Pancreas (tissue), 10 donors: ENCODE measurements at regions not wholly inside any gene's neighbourhood (a gene's known extent, or its start where the extent isn't known, plus 50 kb on each side); places are given as distances from the start of the nearest gene placed in this dataset.

Experiments
- ATAC-seq, 4 donors: fragments of 200-7000 bp; cut with Tn5 transposase; one replicate each; pipeline versions ENCODE4 v1.8.0 to v1.9.1; 2020; ENCODE audit warnings: mild to moderate bottlenecking in 4 of 4, moderate library complexity in 4 of 4
- DNase-seq, 6 donors: peaks; one replicate each; pipeline ENCODE4 v3.0.0-alpha.2; 2020
- FAIRE-seq: peaks from 2 replicates; lab custom pipeline; 2012; peaks lifted over from hg19 to GRCh38; lab: Jason Lieb, UNC
- H3K27ac ChIP-seq, 4 donors: fragments of 200-600 bp; sonication (generic); 1 replicate in 3 of 4; 2 replicates in 1 of 4; pipeline versions ENCODE4 v1.5.0 to v1.8.0; 2020
- H3K27me3 ChIP-seq, 4 donors: fragments of 200-600 bp; one replicate each; pipeline ENCODE4 v1.8.0; 2021
- H3K36me3 ChIP-seq, 3 donors: fragments of 200-600 bp; sonication (generic) in 1 of 3; one replicate each; pipeline versions ENCODE4 v1.5.0 to v1.8.0; 2020 to 2021
- H3K4me1 ChIP-seq, 3 donors: fragments of 200-600 bp; one replicate each; pipeline ENCODE4 v1.8.0; 2021
- H3K4me3 ChIP-seq, 4 donors: fragments of 200-600 bp; sonication (generic) in 2 of 4; one replicate each; pipeline versions ENCODE4 v1.5.0 to v1.8.0; 2020 to 2021
- H3K9me3 ChIP-seq, 4 donors: fragments of 200-600 bp; one replicate each; pipeline ENCODE4 v1.8.0; 2021
- CTCF ChIP-seq, 4 donors: fragments of 200-600 bp; sonication (generic) in 3 of 4; IDR thresholded peaks; one replicate each; pipeline versions ENCODE4 v1.5.0 to v1.8.0; 2021; ENCODE audit warnings: antibody characterized with exemption in 4 of 4
- WGBS, 2 donors: extraction: QIAGEN DNeasy Blood & Tissue Kit; methylation state at CpG; one replicate each; pipeline ENCODE4 v1.1.7; 2013; 5-methylcytosine and 5-hydroxymethylcytosine counted together
- intact Hi-C, 3 donors: fragments of 100-400 bp; cut with DNase I; formaldehyde crosslinking; loops; one replicate each; pipeline versions ENCODE4 v1.11.1 to v1.14.2; 2022
- donor health status: healthy with polysubstance abuse.
- donor health status: DM: no; HTN: no; CAD: no; lungs with moderate emphysema.
- donor health status: DM: no; HTN: no; CAD: no.
- donor health status: control.
- donor health status: control.
- donor health status: Bipolar disorder and iron deficiency.
- donor health status: DM: yes; HTN: yes; CAD: no.
- donor health status: DM: no; HTN: no; CAD: no.
- donor health status: DM: no; HTN: no; CAD: no.
- donor health status: DM: yes; HTN: yes; CAD: no.

- no peaks in the 10 kb centered on the region for H3K27me3 ChIP-seq
- intact Hi-C loops, result no loop called here
- no peaks in the 10 kb centered on the region for H3K9me3 ChIP-seq
- H3K36me3 ChIP-seq, result no peaks in the 10 kb centered on the region
- no peaks in the 10 kb centered on the region for H3K4me1 ChIP-seq
- FAIRE-seq, result no peak
- H3K4me3 ChIP-seq, result no peak overlapping the region
- H3K27ac ChIP-seq, result no peak overlapping the region
- 57 to 65% methylated on average over 5 of the region's 5 CpGs for WGBS, 2 donors
- no peak for ATAC-seq
- DNase-seq, result no peak
- TF ChIP-seq CTCF (IDR thresholded peaks at IDR 0.05), result no peak
Measured at GRCh38 chr3:103127098-103127630, 692.3 kb downstream of the ZPLD1 start.

- 27 to 29% methylated on average over 1 of the region's 1 CpG for WGBS, 2 donors
- H3K9me3 ChIP-seq, result no peaks in the 10 kb centered on the region
- ATAC-seq (no peak), DNase-seq (no peak), FAIRE-seq (no peak)
- no peak overlapping the region for H3K4me3 ChIP-seq
- no peaks in the 10 kb centered on the region for H3K27me3 ChIP-seq
- H3K4me1 ChIP-seq, result no peaks in the 10 kb centered on the region
- intact Hi-C loops, result no loop called here
- H3K27ac ChIP-seq, result no peak overlapping the region
- TF ChIP-seq CTCF (IDR thresholded peaks at IDR 0.05), result no peak
- no peaks in the 10 kb centered on the region for H3K36me3 ChIP-seq
Measured at GRCh38 chr3:103127737-103128136, 692.9 kb downstream of the ZPLD1 start.

- no peak for DNase-seq
- no peak overlapping the region for H3K27ac ChIP-seq
- no peak for ATAC-seq
- H3K36me3 ChIP-seq, result no peaks in the 10 kb centered on the region
- H3K27me3 ChIP-seq, result no peaks in the 10 kb centered on the region
- FAIRE-seq, result no peak
- WGBS, 2 donors, result 63 to 70% methylated on average over 1 of the region's 1 CpG
- H3K4me1 ChIP-seq, result no peaks in the 10 kb centered on the region
- no peak for TF ChIP-seq CTCF (IDR thresholded peaks at IDR 0.05)
- H3K9me3 ChIP-seq, result no peaks in the 10 kb centered on the region
- intact Hi-C loops, result no loop called here
- H3K4me3 ChIP-seq, result no peak overlapping the region
Measured at GRCh38 chr3:103134023-103134724, 699.4 kb downstream of the ZPLD1 start.

- Histone ChIP-seq H3K27me3 (no peaks in the 10 kb centered on the region), H3K36me3 (no peaks in the 10 kb centered on the region), H3K27ac (no peak overlapping the region), H3K9me3 (no peaks in the 10 kb centered on the region), H3K4me1 (no peaks in the 10 kb centered on the region), H3K4me3 (no peak overlapping the region)
- FAIRE-seq, result no peak
- no peak for DNase-seq
- TF ChIP-seq CTCF (IDR thresholded peaks at IDR 0.05), result no peak
- ATAC-seq, result no peak
- intact Hi-C loops, result no loop called here
Measured at GRCh38 chr3:103136621-103137020, 701.8 kb downstream of the ZPLD1 start.

GRCh38 chr3:103137830-103138229 lies 703.0 kb downstream of the ZPLD1 start:
- H3K4me1 ChIP-seq, result no peaks in the 10 kb centered on the region
- H3K27ac ChIP-seq, result no peak overlapping the region
- no peak for TF ChIP-seq CTCF (IDR thresholded peaks at IDR 0.05)
- intact Hi-C loops, result no loop called here
- H3K9me3 ChIP-seq, result no peaks in the 10 kb centered on the region
- no peaks in the 10 kb centered on the region for H3K27me3 ChIP-seq
- ATAC-seq, result no peak
- H3K36me3 ChIP-seq, result no peaks in the 10 kb centered on the region
- H3K4me3 ChIP-seq, result no peak overlapping the region
- no peak for DNase-seq
- FAIRE-seq, result no peak
